PC-3 (cell line): ENCODE measurements at regions not wholly inside any gene's neighbourhood (a gene's known extent, or its start where the extent isn't known, plus 50 kb on each side); places are given as distances from the start of the nearest gene placed in this dataset.

ENCODE experiments used
- ATAC-seq: fragments of 200-7000 bp; cut with Tn5 transposase; 2 replicates; pipeline ENCODE4 v1.9.1; 2020; ENCODE audit warnings: mild to moderate bottlenecking, moderate library complexity
- BruUV-seq: library from RNA; stranded (reverse); fragments of 400-500 nt; replicated peaks from 2 replicates; lab custom pipeline; 2021; lab: Mats Ljungman, UMichigan
- CTCF ChIA-PET: fragments of 300-600 bp; sonication (Branson Sonifier 250); formaldehyde crosslinking; loops from one replicate; lab custom pipeline; 2022; ENCODE audit warnings: antibody characterized with exemption; lab: Charles Lee
- POLR2A ChIA-PET: fragments of 300-600 bp; sonication (Branson Sonifier 250); formaldehyde crosslinking; loops from one replicate; lab custom pipeline; 2022; ENCODE audit warnings: antibody characterized with exemption; ENCODE audit not compliant: unreplicated experiment; lab: Charles Lee
- DNase-seq: peaks from one replicate; pipeline ENCODE4 v3.0.0-alpha.2; 2015
- H2AFZ ChIP-seq: fragments of 300-600 bp; sonication (generic); 2 replicates; pipeline ENCODE4 v1.6.0; 2016; ENCODE audit warnings: antibody characterized with exemption, low read length
- H3F3A ChIP-seq: fragments of 300-600 bp; sonication (generic); one replicate; pipeline ENCODE4 v1.6.0; 2017; ENCODE audit warnings: antibody characterized with exemption, low read length, control low read depth, mild to moderate bottlenecking; ENCODE audit not compliant: unreplicated experiment
- H3K27ac ChIP-seq: fragments of 300-600 bp; sonication (generic); 2 replicates; pipeline ENCODE4 v1.5.1; 2016; ENCODE audit warnings: mild to moderate bottlenecking, low read length
- H3K27me3 ChIP-seq: fragments of 300-600 bp; sonication (generic); 2 replicates; pipeline ENCODE4 v1.6.1; 2016; ENCODE audit warnings: low read length, mixed read lengths
- H3K36me3 ChIP-seq: fragments of 300-600 bp; sonication (generic); 2 replicates; pipeline ENCODE4 v1.6.1; 2016; ENCODE audit warnings: low read depth, mixed run types, low read length, mixed read lengths
- H3K4me1 ChIP-seq: fragments of 300-600 bp; sonication (generic); 2 replicates; pipeline ENCODE4 v1.5.1; 2016; ENCODE audit warnings: low read length; ENCODE audit not compliant: insufficient read depth
- H3K4me2 ChIP-seq: fragments of 300-600 bp; sonication (generic); 2 replicates; pipeline ENCODE4 v1.6.0; 2016; ENCODE audit warnings: low read length
- H3K4me3 ChIP-seq: fragments of 300-600 bp; sonication (generic); 2 replicates; pipeline ENCODE4 v1.5.1; 2016; ENCODE audit warnings: mild to moderate bottlenecking, low read length, mixed read lengths
- H3K79me2 ChIP-seq: fragments of 300-600 bp; sonication (generic); 2 replicates; pipeline ENCODE4 v1.6.1; 2017; ENCODE audit warnings: low read length, mixed read lengths
- H3K9ac ChIP-seq: fragments of 300-600 bp; sonication (generic); 2 replicates; pipeline ENCODE4 v1.6.0; 2016; ENCODE audit warnings: mild to moderate bottlenecking, low read length
- H3K9me2 ChIP-seq: fragments of 300-600 bp; sonication (generic); replicated peaks from 2 replicates; pipeline ENCODE4 v1.6.1; 2016; ENCODE audit warnings: mixed run types, low read length, mixed read lengths
- H3K9me3 ChIP-seq: fragments of 300-600 bp; sonication (generic); 2 replicates; pipeline ENCODE4 v1.6.1; 2016; ENCODE audit warnings: low read length, mixed read lengths
- H4K20me1 ChIP-seq: fragments of 300-600 bp; sonication (generic); 2 replicates; pipeline ENCODE4 v1.6.1; 2016; ENCODE audit warnings: low read length, mixed read lengths
- EZH2 ChIP-seq: fragments of 300-600 bp; sonication (generic); IDR thresholded peaks from one replicate; pipeline ENCODE4 v1.6.1; 2017; ENCODE audit warnings: antibody characterized with exemption, mild to moderate bottlenecking, low read length; ENCODE audit not compliant: unreplicated experiment
- EZH2phosphoT487 ChIP-seq: fragments of 300-600 bp; sonication (generic); IDR thresholded peaks from 2 replicates; pipeline ENCODE4 v1.6.1; 2018; ENCODE audit warnings: mild to moderate bottlenecking, antibody characterized with exemption, low read length, borderline replicate concordance
- intact Hi-C: fragments of 100-400 bp; cut with micrococcal nuclease; formaldehyde crosslinking; loops from 2 replicates; pipeline ENCODE4 v1.9.0; 2023
- TF ChIP-seq, protein P1 (sequence below): fragments of 300-600 bp; sonication (generic); conservative IDR thresholded peaks from 2 replicates; pipeline ENCODE4 v1.5.1; 2017; ENCODE audit warnings: antibody characterized with exemption, low read depth, mild to moderate bottlenecking, low read length

DNA sequence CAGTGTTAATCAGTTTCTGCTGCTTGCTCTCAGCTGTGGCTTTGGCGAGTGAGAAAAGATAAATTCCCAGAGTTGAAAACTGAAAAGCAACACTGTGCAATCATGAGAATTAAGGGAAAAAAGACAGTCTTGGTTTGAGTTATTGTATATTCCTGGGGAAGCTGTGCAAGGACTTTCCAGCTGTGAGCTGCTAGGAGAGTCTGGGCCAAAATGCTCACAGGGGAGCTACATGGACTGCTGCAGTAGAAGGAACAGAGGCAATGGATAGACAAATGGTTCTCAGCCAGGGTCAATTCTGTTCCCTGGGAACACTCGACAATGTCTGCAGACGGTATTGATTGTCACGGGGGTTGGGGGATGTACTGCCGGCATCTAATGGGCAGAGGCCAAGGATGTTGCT is 102.0 kb upstream of the ADAMTS18 start:
- intact Hi-C loops = no loop called here

GRCh38 chr16:77539421-77540034 is 104.7 kb upstream of the ADAMTS18 start:
- no peak overlapping the region for H2AFZ ChIP-seq
- H3K9ac ChIP-seq = no peak overlapping the region
- no peak overlapping the region for H3K4me2 ChIP-seq
- TF ChIP-seq EZH2phosphoT487 (no peak), EZH2 (no peak)
- TF ChIP-seq, protein P1, sequence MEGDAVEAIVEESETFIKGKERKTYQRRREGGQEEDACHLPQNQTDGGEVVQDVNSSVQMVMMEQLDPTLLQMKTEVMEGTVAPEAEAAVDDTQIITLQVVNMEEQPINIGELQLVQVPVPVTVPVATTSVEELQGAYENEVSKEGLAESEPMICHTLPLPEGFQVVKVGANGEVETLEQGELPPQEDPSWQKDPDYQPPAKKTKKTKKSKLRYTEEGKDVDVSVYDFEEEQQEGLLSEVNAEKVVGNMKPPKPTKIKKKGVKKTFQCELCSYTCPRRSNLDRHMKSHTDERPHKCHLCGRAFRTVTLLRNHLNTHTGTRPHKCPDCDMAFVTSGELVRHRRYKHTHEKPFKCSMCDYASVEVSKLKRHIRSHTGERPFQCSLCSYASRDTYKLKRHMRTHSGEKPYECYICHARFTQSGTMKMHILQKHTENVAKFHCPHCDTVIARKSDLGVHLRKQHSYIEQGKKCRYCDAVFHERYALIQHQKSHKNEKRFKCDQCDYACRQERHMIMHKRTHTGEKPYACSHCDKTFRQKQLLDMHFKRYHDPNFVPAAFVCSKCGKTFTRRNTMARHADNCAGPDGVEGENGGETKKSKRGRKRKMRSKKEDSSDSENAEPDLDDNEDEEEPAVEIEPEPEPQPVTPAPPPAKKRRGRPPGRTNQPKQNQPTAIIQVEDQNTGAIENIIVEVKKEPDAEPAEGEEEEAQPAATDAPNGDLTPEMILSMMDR = no peak
- ChIA-PET POLR2A (no interaction called here), CTCF (no interaction called here)
- no peaks in the 10 kb centered on the region for H3K36me3 ChIP-seq
- H3K27me3 ChIP-seq = peaks cover 8% of the 10 kb centered on the region; the same call in 1 of the 2 replicates
- H3K9me2 ChIP-seq = no peaks in the 10 kb centered on the region
- no peaks in the 10 kb centered on the region for H4K20me1 ChIP-seq
- H3K4me3 ChIP-seq = no peak overlapping the region
- no peak for DNase-seq
- no peaks in the 10 kb centered on the region for H3K79me2 ChIP-seq
- BruUV-seq = no TSS peak
- H3F3A ChIP-seq = no peaks in the 10 kb centered on the region
- ATAC-seq = no peak
- intact Hi-C loops = no loop called here
- no peaks in the 10 kb centered on the region for H3K9me3 ChIP-seq
- no peak overlapping the region for H3K27ac ChIP-seq
- no peaks in the 10 kb centered on the region for H3K4me1 ChIP-seq

More for the DNA sequence above, 102.0 kb upstream of the ADAMTS18 start:
- BruUV-seq = no TSS peak
- ATAC-seq (no peak), DNase-seq (no peak)
- Histone ChIP-seq H3K4me1 (no peaks in the 10 kb centered on the region), H3K9me2 (no peaks in the 10 kb centered on the region), H3K9ac (no peak overlapping the region), H3K36me3 (no peaks in the 10 kb centered on the region), H3K27ac (no peak overlapping the region), H4K20me1 (no peaks in the 10 kb centered on the region), H3K27me3 (0 out of 2 replicates have a peak, but pooled peaks cover under 1% of the 10 kb centered on the region), H3K4me3 (no peak overlapping the region), H2AFZ (no peak overlapping the region), H3F3A (no peaks in the 10 kb centered on the region), H3K4me2 (no peak overlapping the region), H3K79me2 (no peaks in the 10 kb centered on the region), H3K9me3 (no peaks in the 10 kb centered on the region)
- POLR2A ChIA-PET = no interaction called here
- TF ChIP-seq, protein P1 = no peak
- TF ChIP-seq EZH2 = no peak
- CTCF ChIA-PET = no interaction called here

DNA sequence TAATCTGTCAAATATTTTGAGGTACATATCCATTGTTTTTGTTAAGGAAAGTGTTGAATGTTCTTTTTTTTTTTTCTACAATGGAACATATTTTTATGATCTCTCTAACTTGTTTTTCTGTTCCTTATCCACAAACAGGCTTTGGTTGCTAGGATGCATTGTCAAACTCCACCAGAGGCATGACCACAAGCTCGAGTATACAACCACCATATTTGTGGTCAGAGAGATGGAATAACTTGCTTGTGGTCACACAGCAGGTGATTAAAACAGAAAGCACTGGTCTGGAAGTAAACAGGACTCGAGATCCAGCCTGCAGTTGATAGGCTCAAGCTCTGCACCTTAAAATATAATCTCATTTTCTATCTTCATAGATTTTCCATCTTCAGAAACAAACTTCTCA is 105.8 kb upstream of the ADAMTS18 start:
- intact Hi-C loops = no loop called here
- H3K4me1 ChIP-seq = no peaks in the 10 kb centered on the region
- CTCF ChIA-PET = no interaction called here
- POLR2A ChIA-PET = no interaction called here
- no peak overlapping the region for H3K27ac ChIP-seq
- no peak overlapping the region for H3K4me3 ChIP-seq
- H2AFZ ChIP-seq = no peak overlapping the region
- no peak for DNase-seq
- TF ChIP-seq EZH2 (no peak), EZH2phosphoT487 (no peak)
- TF ChIP-seq, protein P1 = no peak
- no TSS peak for BruUV-seq
- H3K79me2 ChIP-seq = no peaks in the 10 kb centered on the region
- no peak for ATAC-seq
- H3F3A ChIP-seq = no peaks in the 10 kb centered on the region
- no peak overlapping the region for H3K4me2 ChIP-seq
- H4K20me1 ChIP-seq = no peaks in the 10 kb centered on the region
- H3K27me3 ChIP-seq = peaks cover 8% of the 10 kb centered on the region; the same call in 1 of the 2 replicates
- H3K36me3 ChIP-seq = no peaks in the 10 kb centered on the region
- H3K9ac ChIP-seq = no peak overlapping the region
- H3K9me2 ChIP-seq = no peaks in the 10 kb centered on the region
- no peaks in the 10 kb centered on the region for H3K9me3 ChIP-seq
